ENCODE measurements at regions not wholly inside any gene's neighbourhood (a gene's known extent, or its start where the extent isn't known, plus 50 kb on each side); places are given as distances from the start of the nearest gene placed in this dataset.

DNA sequence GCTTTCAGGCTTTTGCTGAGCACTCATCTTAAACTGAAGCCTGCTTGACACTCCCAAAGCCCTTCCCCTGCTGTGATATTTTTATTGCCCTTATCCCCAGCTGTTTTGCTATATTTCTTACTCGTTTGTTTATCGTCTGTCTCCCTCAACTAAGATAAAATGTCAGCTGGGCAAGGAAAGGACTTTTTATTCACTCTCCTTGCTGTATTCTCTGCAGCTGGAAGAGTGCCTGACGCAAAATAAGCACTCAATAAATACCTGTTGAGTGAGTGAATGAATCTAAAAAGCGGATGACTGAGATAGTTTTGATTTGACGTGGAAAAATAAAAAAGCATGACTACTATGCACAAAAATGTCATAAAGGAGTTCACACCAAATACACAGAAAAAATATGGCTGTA, 84.8 kb upstream of the POMGNT2 start:
- peak overlapping the region; percentile 25 for H3K4me2 ChIP-seq (ENCODE audit: insufficient read depth, low read length)
- peak overlapping the region; percentile 57 for H2AFZ ChIP-seq (ENCODE audit: low read length)
- H3K9me3 ChIP-seq (ENCODE audit: low read depth, low read length) = peaks cover 3% of the 10 kb centered on the region
- no peaks in the 10 kb centered on the region for H3K36me3 ChIP-seq (ENCODE audit: insufficient read depth, low read length)
- H3K4me1 ChIP-seq (ENCODE audit: insufficient read depth, low read length) = peaks cover 15% of the 10 kb centered on the region
- H3K4me3 ChIP-seq (ENCODE audit: insufficient read depth, low read length) = no peak overlapping the region
- no peaks in the 10 kb centered on the region for H4K20me1 ChIP-seq (ENCODE audit: insufficient read depth, low read length)
- no peak for DNase-seq (ENCODE audit: insufficient read length, low spot score, missing footprints)
- no peaks in the 10 kb centered on the region for H3K79me2 ChIP-seq (ENCODE audit: insufficient read depth, low read length)
- TF ChIP-seq, protein P1, sequence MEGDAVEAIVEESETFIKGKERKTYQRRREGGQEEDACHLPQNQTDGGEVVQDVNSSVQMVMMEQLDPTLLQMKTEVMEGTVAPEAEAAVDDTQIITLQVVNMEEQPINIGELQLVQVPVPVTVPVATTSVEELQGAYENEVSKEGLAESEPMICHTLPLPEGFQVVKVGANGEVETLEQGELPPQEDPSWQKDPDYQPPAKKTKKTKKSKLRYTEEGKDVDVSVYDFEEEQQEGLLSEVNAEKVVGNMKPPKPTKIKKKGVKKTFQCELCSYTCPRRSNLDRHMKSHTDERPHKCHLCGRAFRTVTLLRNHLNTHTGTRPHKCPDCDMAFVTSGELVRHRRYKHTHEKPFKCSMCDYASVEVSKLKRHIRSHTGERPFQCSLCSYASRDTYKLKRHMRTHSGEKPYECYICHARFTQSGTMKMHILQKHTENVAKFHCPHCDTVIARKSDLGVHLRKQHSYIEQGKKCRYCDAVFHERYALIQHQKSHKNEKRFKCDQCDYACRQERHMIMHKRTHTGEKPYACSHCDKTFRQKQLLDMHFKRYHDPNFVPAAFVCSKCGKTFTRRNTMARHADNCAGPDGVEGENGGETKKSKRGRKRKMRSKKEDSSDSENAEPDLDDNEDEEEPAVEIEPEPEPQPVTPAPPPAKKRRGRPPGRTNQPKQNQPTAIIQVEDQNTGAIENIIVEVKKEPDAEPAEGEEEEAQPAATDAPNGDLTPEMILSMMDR (IDR thresholded peaks at IDR 0.05; ENCODE audit: extremely low read depth, low read depth, low read length) = no peak
- H3K27ac ChIP-seq (ENCODE audit: low read depth, low read length) = peak overlapping the region; percentile 87
- H3K27me3 ChIP-seq (ENCODE audit: insufficient read depth, low read length) = no peaks in the 10 kb centered on the region

- peaks cover 15% of the 10 kb centered on the region for H3K4me1 ChIP-seq (ENCODE audit: insufficient read depth, low read length)
Observed at GRCh38 chr3:43187836-43188479, 82.1 kb upstream of the POMGNT2 start.

GRCh38 chr3:43185983-43186314, 80.1 kb upstream of the POMGNT2 start:
- no peaks in the 10 kb centered on the region for H3K27me3 ChIP-seq (ENCODE audit: insufficient read depth, low read length)
- DNase-seq (ENCODE audit: insufficient read length, low spot score, missing footprints) = no peak
- H3K27ac ChIP-seq (ENCODE audit: low read depth, low read length) = no peak overlapping the region
- peaks cover 11% of the 10 kb centered on the region for H3K4me1 ChIP-seq (ENCODE audit: insufficient read depth, low read length)
- H4K20me1 ChIP-seq (ENCODE audit: insufficient read depth, low read length) = no peaks in the 10 kb centered on the region
- no peak overlapping the region for H2AFZ ChIP-seq (ENCODE audit: low read length)
- H3K4me3 ChIP-seq (ENCODE audit: insufficient read depth, low read length) = no peak overlapping the region
- H3K36me3 ChIP-seq (ENCODE audit: insufficient read depth, low read length) = no peaks in the 10 kb centered on the region
- TF ChIP-seq, protein P1 (IDR thresholded peaks at IDR 0.05; ENCODE audit: extremely low read depth, low read depth, low read length) = no peak
- peaks cover 3% of the 10 kb centered on the region for H3K9me3 ChIP-seq (ENCODE audit: low read depth, low read length)
- no peak overlapping the region for H3K4me2 ChIP-seq (ENCODE audit: insufficient read depth, low read length)
- no peaks in the 10 kb centered on the region for H3K79me2 ChIP-seq (ENCODE audit: insufficient read depth, low read length)

More at GRCh38 chr3:43187836-43188479, 82.1 kb upstream of the POMGNT2 start:
- Histone ChIP-seq H3K27me3 (ENCODE audit: insufficient read depth, low read length) (no peaks in the 10 kb centered on the region), H4K20me1 (ENCODE audit: insufficient read depth, low read length) (no peaks in the 10 kb centered on the region), H3K36me3 (ENCODE audit: insufficient read depth, low read length) (no peaks in the 10 kb centered on the region), H3K4me3 (ENCODE audit: insufficient read depth, low read length) (no peak overlapping the region), H2AFZ (ENCODE audit: low read length) (no peak overlapping the region), H3K9me3 (ENCODE audit: low read depth, low read length) (peaks cover 3% of the 10 kb centered on the region), H3K79me2 (ENCODE audit: insufficient read depth, low read length) (no peaks in the 10 kb centered on the region), H3K4me2 (ENCODE audit: insufficient read depth, low read length) (no peak overlapping the region), H3K27ac (ENCODE audit: low read depth, low read length) (no peak overlapping the region)
- TF ChIP-seq, protein P1 (IDR thresholded peaks at IDR 0.05; ENCODE audit: extremely low read depth, low read depth, low read length) = no peak
- DNase-seq (ENCODE audit: insufficient read length, low spot score, missing footprints) = no peak

DNA sequence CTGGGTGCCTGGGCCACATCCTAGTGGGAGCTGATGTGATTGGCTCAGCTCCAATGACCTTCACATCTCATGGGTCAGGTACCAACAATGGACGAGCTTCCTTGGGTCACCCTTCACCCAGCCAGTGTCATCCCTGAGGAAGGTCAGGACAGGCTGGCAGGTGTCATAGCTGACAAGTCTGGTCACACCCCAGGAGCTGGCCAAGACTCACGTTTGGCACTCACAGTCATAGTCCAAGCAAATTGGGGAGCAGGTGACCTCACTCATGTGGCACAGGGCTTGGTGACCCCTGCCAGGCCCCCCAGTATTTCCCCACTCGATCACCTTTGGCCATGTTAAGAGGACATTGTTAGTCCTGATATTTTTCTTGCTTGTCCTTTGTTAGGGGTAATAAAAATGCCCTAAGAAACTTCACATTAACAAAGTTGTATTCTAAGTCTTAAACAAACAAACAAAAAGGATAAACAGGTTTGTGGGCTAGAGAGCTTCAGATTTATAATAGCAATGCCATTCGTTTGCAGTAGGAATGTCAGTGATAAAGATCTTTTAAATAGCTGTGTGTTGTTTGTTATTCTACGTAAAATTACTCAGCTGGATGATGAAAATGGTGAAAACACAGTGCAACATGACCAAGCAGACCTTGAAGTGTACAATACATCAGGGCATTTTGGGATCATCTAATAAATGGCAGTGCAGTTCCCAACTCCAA, 79.5 kb upstream of the POMGNT2 start:
- Histone ChIP-seq H3K4me3 (ENCODE audit: insufficient read depth, low read length) (no peak overlapping the region), H3K4me2 (ENCODE audit: insufficient read depth, low read length) (no peak overlapping the region), H3K36me3 (ENCODE audit: insufficient read depth, low read length) (no peaks in the 10 kb centered on the region), H3K9me3 (ENCODE audit: low read depth, low read length) (peaks cover 3% of the 10 kb centered on the region), H4K20me1 (ENCODE audit: insufficient read depth, low read length) (no peaks in the 10 kb centered on the region), H3K4me1 (ENCODE audit: insufficient read depth, low read length) (peaks cover 9% of the 10 kb centered on the region), H3K79me2 (ENCODE audit: insufficient read depth, low read length) (no peaks in the 10 kb centered on the region), H2AFZ (ENCODE audit: low read length) (no peak overlapping the region), H3K27ac (ENCODE audit: low read depth, low read length) (no peak overlapping the region), H3K27me3 (ENCODE audit: insufficient read depth, low read length) (no peaks in the 10 kb centered on the region)
- TF ChIP-seq, protein P1 (IDR thresholded peaks at IDR 0.05; ENCODE audit: extremely low read depth, low read depth, low read length) = no peak
- no peak for DNase-seq (ENCODE audit: insufficient read length, low spot score, missing footprints)
